NCI-H1105 (cell line): ENCODE measurements at regions not wholly inside any gene's neighbourhood (a gene's known extent, or its start where the extent isn't known, plus 50 kb on each side); places are given as distances from the start of the nearest gene placed in this dataset.

Source experiments
- DNase-seq: peaks from one replicate; lab custom pipeline; 2025; lab: John Stamatoyannopoulos, UW

DNA sequence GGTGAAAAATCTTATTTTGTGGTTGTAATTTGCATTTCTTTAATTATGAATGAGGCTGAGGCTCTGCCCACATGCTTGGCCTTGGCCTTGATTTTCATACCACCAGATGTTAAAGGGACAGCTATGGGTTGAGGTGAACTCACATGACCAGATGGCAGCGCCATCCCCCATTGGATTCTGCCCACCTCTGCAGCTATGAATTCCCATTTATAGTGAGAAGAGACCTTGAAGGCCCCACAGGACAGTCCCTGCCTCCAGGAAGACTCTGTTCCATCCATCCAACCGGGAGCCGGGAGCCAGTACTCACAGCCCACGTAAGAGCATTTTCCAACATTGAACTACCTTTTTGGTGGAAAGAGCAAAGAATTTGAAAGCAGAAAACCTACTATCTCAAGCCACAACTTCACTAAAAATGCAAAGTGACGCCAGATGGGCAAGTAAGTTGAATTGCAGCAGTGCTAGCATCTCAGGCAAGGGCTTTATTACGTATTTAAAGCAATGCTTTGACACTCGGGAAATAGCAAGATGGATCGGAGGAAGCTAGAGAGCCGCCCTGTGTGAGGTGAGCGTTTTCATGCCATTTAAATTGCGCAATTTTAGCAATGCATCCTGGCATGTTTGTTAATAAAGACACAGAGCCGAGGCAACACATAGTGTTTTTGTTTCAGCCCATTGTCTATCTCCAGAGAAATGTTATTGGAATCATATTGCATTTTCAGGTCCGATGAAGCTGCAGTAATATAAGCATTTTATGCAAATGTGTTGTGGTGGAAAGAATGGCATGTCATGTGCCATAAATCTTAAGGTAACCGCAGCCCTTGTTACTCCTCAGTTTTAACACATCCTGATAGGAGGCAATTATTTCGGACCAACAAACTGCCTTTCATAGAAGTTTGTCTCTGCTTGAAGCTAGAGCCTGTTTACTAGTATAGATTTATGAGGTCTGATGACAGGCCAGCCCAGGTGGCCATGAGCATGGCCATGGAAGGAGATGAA lies 273.4 kb upstream of the TNRC6C start:
- no peak for DNase-seq

DNA sequence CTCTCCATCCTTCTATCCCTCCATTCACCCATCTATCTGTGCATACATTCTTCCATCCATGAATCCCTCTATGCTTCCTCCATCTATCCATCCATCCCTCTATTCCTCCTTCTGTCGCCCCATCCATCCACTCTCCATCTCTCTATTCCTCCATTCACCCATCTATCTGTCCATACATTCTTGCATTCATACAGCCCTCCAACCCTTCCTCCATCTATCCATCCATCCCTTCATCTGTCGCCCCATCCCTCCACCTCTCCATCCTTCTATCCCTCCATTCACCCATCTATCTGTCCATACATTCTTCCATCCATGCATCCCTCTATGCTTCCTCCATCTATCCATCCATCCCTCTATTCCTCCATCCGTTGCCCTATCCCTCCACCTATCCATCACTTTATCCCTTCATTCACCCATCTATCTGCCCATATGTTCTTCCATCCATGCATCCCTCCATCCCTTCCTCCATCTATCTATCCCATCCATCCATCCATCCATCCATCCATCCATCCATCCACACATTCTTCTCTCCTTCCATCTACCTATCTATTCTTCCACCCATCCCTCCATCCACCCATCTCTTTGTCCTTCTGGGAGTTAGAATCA lies 272.5 kb upstream of the TNRC6C start:
- DNase-seq = no peak

DNA sequence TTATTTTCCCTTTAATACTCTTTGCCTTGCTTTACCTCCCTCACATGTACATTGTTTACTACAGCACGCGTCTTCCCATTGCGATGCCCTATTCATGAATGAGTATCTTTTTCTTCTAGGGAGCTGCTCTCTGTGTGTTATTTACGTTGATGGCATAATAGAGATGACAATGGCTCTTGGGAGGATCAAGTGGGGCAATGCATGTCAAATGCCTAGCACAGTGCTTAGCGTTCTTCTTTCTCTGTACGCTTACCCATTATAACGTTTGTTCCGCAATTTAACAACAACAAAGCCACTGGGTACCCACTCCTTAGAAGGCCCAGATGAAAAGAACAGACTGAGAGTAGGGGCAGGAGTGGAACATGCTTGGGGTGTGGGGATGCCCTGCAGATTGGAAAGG lies 271.6 kb upstream of the TNRC6C start:
- DNase-seq = no peak

DNA sequence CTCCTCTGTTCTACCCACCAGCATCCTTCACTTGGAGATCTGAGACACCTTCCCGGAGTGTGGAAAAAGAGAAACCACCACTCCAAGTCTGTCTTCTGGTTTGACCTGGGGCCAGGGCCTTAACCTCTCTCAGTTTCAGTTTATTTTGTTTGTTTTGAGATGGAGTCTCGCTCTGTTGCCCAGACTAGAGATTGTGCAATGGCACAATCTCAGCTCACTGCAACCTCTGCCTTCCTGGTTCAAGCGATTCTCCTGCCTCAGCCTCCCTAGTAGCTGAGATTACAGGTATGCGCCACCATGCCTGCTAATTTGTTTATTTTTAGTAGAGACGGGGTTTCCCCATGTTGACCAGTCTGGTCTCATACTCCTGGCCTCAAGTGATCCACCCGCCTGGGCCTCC lies 271.1 kb upstream of the TNRC6C start:
- DNase-seq = no peak

DNA sequence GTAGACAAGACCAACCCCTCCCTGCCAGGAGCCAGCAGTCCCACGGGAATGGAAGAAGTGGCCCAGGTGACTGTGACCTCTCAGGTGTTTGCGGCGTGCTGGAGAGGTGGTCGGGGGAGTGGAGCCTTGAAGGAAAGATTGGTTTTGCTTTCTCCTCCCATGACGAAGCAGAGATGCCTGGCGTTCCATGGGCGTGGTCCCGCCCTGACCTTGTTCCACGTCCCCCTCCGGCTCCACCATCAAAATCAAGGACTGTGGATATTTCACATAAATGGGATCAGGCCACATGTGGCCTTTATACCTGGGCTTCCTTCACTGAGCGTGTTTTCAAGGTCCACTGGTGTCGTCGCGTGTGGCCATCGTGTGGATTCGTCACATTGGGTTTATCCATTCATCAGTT lies 270.6 kb upstream of the TNRC6C start:
- no peak for DNase-seq

DNA sequence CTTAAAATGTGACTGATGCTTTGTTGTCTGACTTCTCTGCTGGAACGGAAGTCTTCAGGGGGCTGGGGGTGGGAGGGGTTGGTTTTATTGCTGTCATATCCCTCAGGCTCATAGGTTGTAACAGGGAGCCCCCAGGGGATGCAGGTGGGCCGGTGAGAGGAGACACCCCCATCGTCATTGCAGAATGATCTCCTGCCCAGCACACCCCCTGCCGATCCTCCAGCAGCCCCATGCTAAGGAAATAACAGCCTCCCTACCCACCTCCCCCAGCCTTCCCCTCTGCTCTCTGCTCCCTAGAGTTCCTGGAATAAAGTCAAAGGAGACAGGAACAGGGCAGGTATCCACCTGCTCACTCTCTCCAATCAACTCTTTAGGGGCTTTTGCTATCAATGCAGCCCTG lies 270.1 kb upstream of the TNRC6C start:
- no peak for DNase-seq

DNA sequence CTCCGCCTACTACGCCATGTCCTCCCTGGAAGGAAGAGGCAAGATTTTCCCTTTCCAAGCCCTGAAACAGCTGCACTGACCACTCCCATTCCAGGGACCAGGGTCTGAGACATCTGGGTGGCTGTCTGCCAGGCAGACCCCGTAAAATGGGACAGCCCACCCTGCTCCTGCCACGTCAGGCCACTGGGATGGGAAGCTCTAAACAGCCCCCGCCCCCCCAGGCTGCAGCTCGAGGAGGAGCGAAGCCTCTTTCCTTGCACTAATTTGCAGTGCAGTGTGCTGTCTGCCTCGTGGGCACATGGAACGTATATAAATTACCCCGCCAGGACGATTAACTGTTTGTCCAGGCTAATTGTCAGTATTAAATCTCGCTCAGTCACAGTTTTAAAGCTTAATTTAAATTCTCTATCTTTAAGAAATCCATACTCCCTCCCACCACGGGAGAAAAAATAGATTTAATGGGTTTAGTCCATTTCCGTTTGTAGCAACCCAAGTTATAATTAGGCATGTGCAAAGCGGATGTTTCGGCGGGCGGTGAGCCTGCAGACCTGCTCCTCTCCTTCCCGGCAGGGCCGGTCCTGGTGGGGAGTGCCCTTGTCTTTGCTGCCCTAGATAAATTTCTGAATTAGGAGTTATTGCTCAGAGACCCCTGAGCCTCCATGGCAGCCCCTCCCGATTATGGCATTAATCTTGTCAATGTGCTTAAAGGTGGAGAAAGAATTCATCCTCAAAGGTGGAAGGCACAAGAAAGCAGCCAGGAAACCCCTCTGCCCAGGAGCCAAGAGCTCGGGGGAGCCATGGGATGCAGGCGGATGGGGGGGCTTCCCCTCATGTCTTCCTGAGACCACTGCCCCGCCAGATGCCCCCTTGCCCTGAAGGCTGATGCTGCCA lies 268.0 kb upstream of the TNRC6C start:
- DNase-seq = no peak

DNA sequence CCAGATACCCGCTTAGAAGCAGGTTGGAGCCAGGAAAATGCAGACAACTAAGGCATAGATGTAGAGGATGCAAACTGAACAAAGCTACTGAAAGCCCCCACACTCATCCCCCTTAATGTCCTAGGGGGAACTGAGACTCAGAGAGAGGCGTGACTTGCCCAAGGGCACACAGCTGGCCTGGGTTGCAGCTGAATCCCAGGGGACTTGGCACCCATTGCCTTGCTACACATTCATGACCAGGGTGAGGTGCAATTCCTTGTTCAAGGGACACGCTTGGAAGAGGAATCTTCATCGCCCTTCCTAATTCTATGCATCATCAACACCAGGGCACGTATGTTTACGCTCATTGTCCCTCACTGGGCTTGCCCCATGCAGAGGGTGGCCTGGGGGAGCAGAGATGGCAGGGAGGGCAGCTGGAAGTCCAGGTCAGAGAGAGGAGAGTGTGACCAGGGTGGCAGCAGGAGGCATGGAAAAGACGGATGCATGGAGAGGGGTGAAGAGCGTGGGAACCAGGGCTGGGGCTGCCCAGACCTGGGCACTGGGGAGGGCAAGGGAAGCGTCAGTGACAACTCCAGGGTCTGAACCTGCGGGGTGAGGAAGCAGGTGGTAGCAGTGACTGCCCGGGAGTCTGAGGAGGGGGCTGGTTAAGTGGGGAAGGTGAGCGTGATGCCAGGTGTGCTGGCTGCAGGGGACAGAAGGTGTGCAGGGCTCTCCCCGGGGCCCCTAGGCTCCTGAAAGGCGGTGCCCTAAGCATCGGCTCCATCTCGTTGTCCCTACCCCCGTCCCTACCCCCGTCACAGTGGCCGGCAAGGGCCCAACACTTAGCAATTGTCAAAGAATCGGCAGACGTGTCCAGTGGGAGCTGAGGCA lies 267.1 kb upstream of the TNRC6C start:
- no peak for DNase-seq

DNA sequence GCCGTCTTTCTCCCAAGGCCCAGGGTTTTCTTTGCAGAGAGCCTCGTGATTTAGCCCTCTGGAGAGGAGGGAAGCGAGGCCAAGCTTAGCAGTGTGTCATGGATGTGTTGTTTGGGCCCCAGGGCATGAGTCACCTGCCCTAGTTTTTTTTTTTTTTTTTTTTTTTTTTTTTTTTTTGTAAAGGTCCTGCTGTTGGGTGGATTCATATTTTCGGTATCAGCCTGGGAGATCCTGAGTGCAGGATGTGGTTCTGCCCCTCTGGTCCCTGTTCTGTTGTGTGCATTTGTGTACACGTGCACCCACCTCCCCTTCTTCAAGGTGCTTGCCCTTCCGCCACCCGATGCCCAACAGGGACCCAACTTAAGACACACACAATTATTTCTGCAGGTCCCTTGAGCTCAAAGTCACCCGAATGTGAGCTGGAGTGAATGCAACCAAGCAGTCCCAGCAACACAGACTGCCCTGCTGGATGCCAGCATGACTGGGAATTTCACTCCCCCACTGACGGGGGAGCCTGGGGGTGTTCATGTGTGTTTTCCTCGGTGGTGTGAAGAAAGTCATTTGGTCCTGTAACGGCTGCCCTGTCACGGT lies 265.8 kb upstream of the TNRC6C start:
- DNase-seq = no peak

DNA sequence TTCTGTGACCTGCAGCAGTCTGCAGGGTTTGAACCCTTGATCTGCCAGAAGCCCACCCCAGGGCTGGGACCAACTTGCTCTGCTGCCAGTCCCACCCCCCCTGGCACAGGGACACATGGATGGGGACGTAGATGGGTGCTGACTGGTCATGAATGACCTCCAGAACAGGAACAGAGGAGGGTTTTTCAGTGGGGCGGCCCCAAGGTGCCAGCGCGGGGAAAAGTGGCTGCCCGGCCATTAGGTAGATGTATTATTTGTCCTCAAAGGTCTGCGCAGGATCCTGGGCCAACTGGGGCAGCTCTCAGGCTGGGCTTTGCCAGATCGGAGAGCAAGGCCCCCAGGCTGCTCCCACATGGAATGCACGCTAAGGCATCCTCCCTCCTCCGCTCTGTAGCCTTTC lies 265.2 kb upstream of the TNRC6C start:
- no peak for DNase-seq

DNA sequence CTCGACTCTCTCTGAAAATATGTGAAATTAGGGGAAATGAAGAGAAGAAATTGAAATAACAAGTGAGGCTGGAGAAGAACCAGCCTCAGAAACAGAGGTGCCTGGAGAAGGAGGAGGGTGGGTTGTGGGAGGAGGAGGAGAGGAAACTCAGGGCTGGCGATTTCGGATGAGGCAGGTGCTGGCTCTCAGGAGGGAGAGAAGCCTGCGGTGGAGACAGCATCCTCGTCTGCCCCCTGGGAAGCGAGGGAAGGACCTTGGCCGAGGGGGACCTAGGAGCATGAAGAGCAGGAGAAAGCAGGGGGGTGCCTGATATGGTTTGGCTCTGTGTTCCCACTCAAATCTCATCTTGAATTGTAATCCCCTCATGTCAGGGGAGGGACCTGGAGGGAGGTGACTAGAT lies 264.7 kb upstream of the TNRC6C start:
- no peak for DNase-seq

DNA sequence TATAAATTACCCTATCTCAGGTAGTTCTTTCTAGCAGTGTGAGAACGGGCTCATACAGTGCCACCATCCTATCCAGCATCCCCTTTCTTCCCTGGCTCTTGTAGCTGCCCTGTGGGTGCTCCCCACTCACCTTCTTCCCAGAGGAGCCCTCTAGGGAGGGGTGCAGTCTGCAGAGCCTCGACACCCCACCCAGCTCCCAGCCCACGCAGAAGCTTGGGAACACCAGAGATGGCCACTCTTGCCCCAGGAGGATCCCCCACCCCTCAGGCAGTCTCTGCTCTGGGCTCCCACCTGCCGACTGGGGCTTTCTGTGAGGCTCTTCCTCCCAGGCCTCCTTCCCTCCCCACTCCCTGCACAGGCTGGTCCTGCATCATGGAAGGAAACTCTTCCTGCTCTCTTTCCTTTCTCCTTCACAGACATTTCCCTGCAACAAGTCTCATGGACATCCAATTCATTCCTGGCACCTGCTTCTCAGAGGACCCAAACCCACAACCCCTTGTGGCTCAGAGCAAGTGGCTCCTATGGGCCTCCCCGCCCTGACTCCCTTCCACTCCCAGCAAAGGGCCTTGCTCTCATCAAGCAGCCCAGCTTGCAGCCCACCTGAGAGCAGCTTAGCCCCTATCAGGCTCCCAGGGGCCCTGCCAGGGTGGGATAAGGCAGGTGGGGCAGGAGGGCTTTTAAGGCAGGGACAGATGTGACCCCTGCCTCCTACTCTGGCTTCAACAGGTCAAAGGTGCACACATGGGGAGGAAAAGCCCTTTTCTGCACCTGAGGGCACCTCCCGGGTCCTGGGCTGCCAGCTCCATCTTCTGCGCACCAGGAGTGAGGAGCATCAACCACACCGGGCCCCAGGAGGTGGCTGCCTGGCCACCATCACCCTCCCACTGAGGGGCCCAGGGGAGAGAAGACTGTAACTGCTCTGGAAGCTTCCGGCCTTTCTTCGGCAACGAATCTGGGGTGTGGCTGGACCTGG lies 263.8 kb upstream of the TNRC6C start:
- no peak for DNase-seq

DNA sequence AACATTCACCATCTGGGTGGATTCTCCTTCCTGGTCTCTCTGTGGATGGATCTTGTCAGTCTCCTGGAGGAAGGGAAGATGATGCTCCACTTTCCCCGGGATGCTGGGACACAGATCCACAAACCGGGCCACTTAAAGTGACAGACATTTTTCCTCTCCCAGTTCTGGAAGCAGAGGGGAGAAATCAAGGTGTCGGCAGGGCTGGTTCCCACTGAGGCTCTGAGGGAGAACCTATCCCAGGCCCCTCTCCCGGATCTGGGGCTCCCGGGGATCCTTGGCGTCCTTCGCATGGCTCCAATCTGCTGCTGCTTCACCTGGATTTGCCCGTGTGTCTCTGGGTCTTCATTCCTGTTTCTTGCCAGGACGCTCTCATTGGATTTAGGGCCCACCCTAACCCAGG lies 263.1 kb upstream of the TNRC6C start:
- no peak for DNase-seq

DNA sequence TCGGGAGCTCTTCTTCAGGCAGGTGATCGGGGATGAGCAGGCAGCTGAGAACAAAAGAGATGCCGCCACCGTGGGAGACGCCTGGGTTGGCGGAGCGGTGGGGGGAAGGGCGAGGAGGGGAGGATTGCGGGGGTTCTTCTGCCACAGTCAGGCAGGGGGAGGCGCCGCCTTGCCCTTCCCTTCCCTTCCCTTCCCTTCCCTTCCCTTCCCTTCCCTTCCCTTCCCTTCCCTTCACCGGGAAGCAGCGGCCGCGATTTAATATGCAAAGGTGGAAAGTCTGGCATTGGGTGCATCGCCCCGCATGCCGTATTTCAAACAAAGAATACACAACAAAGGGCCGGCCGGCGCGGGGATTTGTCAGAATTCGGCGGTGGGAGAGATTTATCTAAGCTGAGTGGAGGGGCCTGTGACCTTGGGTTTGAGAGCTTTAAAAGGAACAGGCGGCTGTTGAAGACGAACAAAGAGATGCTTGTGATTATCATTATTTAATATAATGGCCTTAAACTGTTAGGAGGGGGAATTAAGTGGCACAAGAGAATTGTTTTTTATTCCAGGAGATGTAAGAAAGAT lies 262.3 kb upstream of the TNRC6C start:
- no peak for DNase-seq

DNA sequence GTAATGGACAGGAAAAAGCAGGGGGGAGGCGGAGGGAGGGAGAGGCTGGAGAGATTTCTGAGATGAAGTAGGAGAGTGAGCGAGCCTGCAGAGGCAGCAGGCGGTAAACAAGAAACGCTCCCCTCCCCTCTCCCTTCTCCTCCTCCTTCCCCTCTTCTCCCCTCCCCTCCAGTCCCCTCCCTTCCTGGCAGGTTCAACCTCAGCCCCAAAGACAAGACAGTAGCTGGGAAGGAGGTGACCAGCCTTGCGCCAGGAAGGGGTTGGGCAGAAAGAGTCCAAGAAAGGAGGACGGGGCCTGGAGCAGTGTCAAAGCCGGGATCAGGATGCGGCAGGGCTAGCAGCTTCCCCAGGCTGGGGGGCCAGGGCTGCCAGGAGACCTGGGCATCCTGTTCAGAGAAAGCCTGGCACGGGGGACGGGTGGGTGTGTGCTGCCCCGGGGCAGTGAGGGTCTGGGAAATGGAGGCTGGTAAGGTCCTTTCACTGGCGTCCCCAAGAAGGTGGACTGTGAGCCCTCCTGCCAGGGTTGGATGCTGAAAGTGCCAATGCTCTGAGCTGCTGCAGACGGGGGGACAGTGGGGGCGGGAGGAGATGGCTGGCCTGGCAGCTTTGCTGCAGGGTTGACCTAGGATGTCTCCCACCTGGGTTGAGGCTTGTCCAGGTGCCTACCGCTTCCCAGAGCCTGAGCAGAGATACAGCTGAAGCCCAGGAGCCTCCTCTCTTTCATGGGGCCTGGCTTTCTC lies 261.6 kb upstream of the TNRC6C start:
- no peak for DNase-seq

DNA sequence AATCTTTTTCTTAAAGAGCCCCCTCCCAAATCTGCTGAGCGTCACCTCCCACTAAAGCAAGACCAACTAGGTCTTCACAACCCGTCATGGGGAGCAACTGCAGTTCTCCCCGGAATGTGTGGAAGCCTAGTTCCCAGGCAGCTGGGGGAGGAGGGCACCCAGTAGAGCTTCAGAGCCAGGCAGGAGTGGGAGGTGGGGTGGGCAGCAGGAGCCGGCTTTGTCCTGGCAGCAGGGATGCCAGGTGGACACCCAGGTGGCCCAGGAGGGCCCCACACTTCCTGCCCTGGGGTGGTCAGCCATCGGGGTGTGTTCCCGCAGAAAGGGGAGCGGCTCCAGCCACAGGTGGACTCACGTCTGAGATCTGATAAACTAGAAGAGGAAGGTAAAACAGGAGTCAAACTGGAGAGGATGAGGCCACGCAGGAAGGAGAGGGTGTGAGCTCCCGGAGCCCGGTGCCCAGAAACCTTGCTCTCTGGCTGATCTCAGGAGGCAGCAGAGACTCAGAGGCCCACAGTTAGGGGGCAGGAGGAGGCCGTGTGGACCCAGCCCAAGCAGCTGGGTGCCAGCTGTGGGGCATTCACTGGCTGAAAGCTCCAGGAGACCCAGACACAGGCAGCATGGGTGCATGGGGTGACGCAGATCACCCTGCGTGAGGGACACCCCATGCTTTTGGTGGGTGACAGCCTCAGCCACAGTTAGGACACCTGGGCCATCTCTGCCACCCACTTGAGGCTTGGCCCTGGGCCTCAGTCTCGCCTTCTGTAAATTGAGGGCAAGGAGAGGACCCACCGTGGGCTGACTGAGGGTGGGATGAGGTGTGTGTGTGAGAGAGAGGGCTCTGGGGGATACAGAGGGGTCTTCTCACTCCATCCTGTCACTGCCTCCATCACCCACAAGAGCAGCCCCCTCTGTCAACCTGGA lies 260.8 kb upstream of the TNRC6C start:
- no peak for DNase-seq

DNA sequence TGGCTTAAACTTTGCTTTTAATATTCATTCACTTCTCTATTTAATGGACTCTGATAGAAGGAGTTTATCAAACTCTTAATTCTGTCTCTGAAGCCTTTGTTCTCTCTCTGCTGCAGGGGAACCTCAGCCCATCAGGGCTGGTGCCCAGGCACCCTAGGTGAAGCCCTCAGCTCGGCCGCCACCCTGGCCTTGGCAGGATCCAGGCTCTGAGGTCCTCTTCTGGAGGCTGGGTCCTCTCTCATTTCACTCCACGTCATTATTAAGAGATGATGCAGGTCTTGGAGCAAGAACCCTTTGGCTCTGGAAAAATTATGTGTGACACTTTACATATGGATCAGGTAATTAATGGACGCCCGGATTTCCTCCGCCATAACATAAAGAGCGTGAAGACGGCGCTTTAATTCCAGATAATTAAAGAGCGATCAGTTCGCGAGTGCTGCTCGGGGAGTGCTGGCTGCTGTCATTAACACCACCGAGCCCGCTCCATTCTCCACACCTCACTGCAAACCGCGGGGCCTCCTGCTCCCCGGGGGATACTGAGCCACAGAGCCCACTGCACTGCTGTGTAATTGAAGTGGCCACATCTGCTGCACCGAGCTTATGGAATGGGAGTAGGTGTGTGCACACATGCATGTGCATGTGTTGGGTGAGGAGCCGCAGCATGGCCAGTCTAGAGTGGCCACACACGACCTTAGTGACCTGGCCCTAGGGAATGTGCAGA lies 259.4 kb upstream of the TNRC6C start:
- DNase-seq = no peak
